Stimulated activated naive CD4-positive, alpha-beta T cell treated with Interleukin-2 at 50 U/mL for 16 hours (primary cell): ENCODE measurements at regions not wholly inside any gene's neighbourhood (a gene's known extent, or its start where the extent isn't known, plus 50 kb on each side); places are given as distances from the start of the nearest gene placed in this dataset.

ENCODE experiments used
- DNase-seq: peaks from one replicate; lab custom pipeline; 2025; lab: John Stamatoyannopoulos, UW

- no peak for DNase-seq
These were observed 364.1 kb downstream of the BRINP1 start for GRCh38 chr9:119005162-119005561.

DNA sequence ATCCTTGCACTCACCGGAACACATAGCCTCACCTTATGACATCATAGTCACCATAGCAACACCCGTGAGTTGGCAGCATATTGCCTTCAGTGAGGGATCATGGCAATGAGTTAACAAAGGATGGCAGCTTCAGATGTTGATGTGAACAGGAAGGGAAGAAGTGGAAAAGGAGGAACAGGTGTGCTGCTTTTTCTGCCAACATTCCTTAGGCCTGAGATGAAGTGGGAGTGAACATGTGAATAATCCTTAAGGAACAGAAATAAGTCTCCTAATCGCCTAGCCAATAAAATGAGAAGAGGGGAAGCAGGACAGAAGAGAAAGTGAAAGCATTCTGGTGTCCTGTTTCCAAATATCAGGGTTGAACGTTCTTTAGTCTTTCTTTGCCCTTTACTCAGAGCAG is 360.0 kb downstream of the BRINP1 start:
- DNase-seq: no peak

DNA sequence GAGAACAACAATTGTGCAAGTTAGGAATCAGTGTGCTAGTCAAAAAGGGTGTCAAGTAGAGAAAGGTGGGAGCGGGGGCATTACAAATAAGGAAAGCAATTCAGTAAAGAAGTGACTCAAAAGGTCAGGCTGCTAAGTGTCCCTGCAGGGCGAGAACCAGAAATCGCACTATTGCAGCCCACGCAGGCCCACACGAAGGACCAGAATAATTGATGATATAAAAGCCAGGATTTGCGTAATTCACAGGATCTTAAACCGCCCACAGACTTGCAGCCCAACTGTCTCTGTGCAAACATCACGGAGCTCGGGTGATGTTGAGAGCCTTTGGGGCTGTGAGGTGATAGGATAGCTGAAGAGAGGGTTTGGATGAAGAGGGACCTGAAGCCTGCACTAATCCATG is 349.0 kb downstream of the BRINP1 start:
- no peak for DNase-seq

DNA sequence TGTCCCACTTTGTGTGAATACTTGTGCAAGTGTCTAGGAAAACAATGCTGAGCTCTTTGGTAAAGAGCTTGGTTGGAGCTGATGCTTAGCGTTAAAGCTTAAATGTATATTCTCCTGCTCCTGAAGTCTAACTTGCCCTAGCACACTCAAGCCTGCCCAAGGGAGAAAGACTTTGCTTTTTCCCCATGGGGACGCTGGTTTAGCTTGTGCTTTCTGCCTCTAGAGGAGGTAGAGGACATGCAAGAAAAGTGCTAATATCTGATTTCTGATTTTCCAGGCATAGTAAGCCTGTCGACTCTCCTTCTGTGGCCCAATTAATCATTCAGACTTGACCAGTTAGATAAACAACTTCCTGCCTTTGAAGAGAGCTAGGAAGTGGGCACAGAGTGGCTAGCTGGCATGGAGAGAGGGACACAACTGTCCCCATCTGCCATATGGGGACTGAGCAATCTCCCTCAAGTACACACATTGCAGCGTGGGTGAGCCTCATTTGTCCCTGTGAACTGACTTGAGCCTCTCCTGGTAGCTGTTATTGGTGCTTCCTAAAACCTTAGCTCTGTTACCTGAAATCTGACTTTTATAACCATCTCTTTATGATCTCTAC is 348.4 kb downstream of the BRINP1 start:
- DNase-seq: no peak

DNA sequence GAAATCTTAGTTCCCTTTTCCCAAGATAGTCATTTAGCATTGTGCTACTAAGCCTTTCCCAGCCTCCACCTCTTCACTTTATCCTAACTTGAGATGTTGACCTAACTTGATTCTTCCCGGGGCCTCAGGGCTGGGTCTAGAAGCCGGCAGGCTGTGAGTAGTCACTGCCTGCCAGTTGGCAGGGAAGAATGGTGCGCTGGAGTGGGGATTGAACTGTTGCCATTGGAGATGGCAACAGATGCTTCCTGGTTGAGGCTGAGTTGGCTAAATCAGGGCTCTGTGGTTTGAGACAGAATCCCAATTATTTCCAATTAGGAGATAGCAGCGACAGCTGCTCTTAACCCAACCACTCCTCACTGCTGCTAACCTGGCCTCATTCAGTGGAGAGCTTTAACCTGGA is 343.1 kb downstream of the BRINP1 start:
- DNase-seq: no peak

- DNase-seq: no peak
These were observed 341.1 kb downstream of the BRINP1 start for GRCh38 chr9:119027901-119028699.

- DNase-seq: no peak
These were observed 339.3 kb downstream of the BRINP1 start for GRCh38 chr9:119029886-119030285.

GRCh38 chr9:119033596-119033995 is 335.6 kb downstream of the BRINP1 start:
- no peak for DNase-seq

DNA sequence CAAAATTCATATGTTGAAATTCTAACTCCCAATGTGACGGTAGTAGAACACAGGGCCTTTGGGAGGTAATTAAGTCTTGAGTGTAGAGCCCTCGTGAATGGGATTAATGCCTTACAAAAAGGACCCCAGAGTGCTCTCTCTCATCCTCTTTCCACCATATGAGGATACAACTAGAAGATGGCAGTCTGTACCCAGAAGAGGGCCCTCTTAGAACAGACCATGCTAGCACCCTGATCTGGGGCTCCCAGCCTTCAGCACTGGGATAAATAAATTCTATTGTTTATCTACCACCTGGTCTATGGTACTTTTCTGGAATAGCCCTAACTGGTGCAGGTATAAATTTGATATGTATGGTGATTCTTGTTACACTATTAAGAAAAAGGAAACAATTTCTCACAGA is 332.3 kb downstream of the BRINP1 start:
- DNase-seq: no peak

GRCh38 chr9:119043996-119044395 is 325.2 kb downstream of the BRINP1 start:
- DNase-seq: no peak

GRCh38 chr9:119044806-119045205 is 324.4 kb downstream of the BRINP1 start:
- DNase-seq: no peak

DNA sequence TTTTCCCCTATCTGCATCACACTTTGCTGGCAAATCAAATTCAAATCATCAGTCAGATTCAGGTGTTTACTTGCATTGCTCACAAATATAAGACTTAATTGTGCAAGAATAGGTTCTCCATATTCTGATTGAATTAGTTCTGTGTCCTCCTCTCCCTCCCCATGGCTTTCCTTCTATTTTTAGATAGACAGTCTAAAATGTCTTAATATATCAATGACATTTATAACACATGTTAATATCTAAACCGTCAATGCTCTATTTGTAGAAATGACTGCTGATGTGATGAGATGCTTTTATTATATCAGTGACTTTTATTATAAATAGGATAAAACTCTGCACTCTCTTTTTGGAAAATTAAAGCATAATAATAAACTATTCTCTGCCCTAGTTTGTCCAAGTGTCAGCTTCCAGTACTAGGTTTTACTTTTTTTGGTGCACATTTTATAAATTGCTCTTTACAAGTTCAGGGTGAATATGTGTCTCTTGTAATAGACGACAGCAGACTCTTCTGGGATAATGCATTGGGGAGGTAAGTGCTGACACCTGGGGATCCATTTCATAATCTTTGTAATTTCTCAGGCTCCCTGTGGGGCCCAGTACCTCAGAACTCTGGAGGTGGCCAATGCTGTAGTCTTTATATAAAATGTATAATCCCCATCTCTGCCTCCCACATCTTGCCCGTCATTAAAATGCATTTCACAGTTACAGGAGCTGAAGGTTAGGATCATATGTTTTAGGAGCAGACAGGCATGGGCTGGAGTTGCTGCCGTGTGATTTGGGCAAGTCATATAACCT is 321.5 kb downstream of the BRINP1 start:
- no peak for DNase-seq

GRCh38 chr9:119050281-119050680 is 319.0 kb downstream of the BRINP1 start:
- DNase-seq: no peak

DNA sequence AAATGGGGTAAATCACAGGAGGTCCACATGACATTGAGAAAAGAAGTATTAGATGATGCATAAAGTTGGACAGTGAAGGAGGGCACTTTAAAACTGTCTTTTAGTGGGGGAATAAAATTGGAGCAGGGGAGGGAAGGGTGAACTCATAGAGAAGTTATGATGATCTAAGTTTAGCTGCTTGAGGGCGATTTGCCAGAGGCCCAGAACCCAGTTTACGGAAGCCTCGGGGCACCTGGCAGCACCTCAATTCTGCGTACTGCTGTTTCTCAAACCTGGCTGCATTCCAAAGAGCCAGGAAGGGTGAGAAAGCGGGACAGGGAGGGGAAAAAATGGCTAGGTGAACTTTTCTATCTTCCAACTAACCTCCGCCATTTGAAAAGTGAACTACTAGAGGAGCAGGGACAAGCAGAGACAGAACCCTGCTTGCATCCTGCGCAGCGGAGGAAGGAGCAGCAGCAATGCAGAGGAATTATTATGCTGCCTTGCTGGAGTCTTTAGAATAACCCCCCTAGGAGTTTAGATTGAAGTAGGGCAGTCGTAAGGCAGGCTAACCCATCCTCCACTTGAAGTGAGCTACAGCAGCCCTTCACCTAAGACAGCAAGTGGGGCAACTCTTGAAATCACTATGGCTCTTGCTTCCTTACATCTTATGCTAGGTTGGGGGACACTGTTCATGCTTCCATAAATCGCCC is 316.8 kb downstream of the BRINP1 start:
- no peak for DNase-seq

DNA sequence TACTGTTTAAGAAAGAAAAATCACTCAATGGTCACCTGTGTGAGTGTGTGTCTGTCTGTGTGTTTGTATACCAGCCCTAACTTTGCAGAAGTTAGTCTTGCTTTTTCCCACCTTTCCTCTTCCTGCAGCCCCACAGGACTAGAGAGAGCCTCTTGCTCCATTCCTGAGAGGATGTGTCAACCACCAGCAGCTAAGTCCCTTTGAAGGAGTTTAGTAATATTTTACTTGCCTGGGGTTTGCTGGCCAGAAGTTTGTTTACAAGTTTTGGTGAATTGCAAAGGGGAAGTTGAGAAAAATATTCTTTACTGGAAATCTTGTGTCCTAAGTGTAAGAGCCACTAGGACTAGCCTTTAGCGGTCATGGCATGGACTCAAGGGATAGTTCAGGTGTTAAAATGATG is 316.2 kb downstream of the BRINP1 start:
- DNase-seq: no peak

DNA sequence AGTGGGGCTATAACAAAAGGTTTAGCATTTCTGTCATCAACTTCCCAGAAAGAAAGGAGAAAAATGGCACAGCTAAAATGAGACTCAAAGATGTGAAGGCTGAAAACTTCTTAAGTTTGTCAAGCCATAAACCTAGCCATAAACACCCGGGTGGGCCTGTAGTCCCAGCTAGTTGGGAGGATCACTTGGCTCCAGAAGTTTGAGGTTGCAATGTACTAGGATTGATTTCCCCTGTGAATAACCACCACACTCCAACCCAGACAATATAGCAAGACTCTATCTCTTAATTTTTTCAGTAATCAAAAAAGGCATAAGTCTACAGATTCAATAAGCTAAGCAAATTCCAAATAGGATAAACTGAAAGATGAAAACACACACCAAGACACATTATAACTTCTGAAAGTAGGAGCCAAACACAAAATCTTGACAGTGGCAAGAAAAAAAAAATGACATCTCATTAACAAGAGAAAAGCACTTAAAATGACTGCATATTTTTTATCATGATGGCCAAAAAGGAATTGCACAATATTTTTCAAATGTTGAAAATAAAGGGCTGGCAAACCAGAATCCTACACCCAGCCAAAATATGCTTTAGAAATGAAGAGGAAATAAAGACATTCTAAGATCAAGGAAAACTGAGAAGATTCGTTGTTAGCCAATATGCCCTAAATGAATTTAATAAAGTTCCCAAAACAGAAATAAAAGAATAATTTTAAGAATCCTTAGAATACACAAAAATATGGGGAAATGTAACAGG is 308.4 kb downstream of the BRINP1 start:
- DNase-seq: no peak

DNA sequence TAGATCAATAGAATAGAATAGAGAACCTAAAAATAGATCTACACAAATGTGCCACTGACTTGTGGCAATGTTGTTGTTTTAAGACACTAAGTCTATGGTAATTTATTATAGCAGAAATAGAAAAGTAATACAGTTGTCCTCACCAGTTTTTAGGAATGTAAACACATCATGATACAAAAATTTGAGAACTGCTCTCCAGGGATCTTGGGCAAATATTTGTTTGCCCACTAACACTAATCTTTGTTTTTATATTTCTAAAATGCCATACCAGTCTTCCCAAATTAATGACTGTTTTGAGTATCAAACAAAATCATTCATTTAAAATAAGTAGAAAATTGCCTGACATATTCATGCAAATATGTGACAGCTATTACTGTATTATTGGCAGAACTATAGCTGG is 297.6 kb downstream of the BRINP1 start:
- DNase-seq: no peak

DNA sequence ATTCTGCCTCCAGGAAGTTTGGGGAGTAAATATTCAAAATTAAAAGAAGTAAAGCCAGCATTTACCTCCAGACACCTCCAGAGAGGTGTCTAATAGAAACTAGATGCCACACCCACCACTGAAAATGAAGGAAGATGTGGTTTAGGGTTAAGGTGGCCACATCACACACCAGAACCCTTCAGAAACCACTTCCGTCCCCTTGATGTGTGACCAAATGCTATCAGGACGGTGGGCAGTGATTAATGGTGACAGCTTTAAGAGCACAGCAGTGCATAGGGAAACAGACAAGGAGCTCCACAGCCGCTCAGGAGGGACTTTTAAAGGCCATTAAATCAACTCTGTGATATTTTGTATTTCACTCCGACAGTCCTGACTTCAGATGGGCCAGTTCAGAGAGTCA is 295.2 kb downstream of the BRINP1 start:
- no peak for DNase-seq

DNA sequence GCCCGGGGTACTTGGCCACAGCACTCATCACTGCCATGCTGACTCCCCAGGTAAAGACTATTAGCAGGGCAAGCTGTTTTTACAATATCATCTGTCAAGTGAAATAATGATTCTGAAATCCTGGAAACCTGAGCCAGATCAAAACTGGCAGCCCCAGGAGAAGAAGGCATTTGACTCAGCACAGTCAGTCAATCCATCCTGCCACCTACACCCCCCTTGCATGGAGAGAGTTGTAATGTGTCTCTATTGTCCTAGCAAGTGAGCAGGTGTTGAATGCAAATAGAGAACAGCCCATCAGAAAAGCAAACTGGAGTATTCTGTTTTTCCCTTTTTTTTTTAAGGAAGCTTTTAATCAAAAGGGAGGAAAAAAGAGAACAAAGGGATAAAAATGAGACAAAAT is 291.2 kb downstream of the BRINP1 start:
- DNase-seq: no peak

- DNase-seq: no peak
These were observed 285.6 kb downstream of the BRINP1 start for GRCh38 chr9:119083673-119084072.

- DNase-seq: no peak
These were observed 282.6 kb downstream of the BRINP1 start for GRCh38 chr9:119086590-119086989.
